Colonic mucosa (tissue), 4 donors: ENCODE measurements at regions not wholly inside any gene's neighbourhood (a gene's known extent, or its start where the extent isn't known, plus 50 kb on each side); places are given as distances from the start of the nearest gene placed in this dataset.

ENCODE experiments used
- DNase-seq: peaks from one replicate; pipeline ENCODE4 v3.0.0-alpha.2; 2020
- H3K27ac ChIP-seq: fragments of 200-600 bp; one replicate; pipeline ENCODE4 v1.8.0; 2021
- H3K27me3 ChIP-seq: fragments of 200-600 bp; one replicate; pipeline ENCODE4 v1.8.0; 2021
- H3K36me3 ChIP-seq: fragments of 200-600 bp; one replicate; pipeline ENCODE4 v1.8.0; 2021
- H3K4me1 ChIP-seq: fragments of 200-600 bp; one replicate; pipeline ENCODE4 v1.8.0; 2021; ENCODE audit warnings: mild to moderate bottlenecking
- H3K4me3 ChIP-seq: fragments of 200-600 bp; one replicate; pipeline ENCODE4 v1.8.0; 2021
- H3K9ac ChIP-seq, 2 donors: one replicate each; pipeline ENCODE4 v1.7.0; 2013; ENCODE audit warnings: control low read depth in 2 of 2, low read depth in 2 of 2, low read length in 2 of 2
- H3K9me3 ChIP-seq: fragments of 200-600 bp; one replicate; pipeline ENCODE4 v1.8.0; 2021
- intact Hi-C: fragments of 100-400 bp; cut with DNase I; formaldehyde crosslinking; loops from one replicate; pipeline ENCODE4 v1.14.1; 2022
- TF ChIP-seq, protein P1 (sequence below): fragments of 200-600 bp; IDR thresholded peaks from one replicate; pipeline ENCODE4 v1.8.0; 2022; ENCODE audit warnings: antibody characterized with exemption, mild to moderate bottlenecking
- donor health status: healthy.
- donor health status: DM: no; HTN: no; CAD: no.
- donor health status: DM: no; HTN: no; CAD: no.

DNA sequence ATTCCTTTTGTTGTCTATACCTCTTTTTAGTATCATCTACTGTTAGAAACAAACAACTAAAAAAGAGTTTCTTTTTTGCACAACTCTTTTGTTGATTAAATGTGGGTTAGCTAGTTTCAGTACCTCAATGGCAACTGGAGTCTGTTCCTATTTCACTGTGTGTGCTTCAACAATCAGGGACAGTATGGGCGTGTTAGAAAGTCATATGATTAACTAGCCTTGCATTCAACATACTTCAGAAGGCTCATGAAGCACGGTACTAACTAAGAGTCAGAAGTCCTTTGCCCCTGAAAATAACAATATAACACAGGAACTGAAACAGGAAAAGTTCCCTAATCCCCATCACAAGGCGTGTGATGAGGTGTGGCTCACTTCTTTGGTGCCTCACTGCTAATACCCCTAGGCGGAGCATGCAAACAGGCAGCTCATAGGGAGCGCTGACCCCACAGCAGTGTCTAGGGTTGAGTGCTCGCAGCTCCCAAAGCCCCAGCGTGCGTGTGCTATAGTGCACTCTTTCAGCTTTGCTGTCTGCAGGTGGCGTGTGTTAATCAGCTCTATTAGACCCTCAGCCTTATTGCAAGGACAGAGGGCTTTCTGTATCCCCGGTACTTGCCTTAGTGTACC is 203.1 kb upstream of the NDST3 start:
- no peaks in the 10 kb centered on the region for H3K4me1 ChIP-seq
- intact Hi-C loops, result no loop called here
- TF ChIP-seq, protein P1, sequence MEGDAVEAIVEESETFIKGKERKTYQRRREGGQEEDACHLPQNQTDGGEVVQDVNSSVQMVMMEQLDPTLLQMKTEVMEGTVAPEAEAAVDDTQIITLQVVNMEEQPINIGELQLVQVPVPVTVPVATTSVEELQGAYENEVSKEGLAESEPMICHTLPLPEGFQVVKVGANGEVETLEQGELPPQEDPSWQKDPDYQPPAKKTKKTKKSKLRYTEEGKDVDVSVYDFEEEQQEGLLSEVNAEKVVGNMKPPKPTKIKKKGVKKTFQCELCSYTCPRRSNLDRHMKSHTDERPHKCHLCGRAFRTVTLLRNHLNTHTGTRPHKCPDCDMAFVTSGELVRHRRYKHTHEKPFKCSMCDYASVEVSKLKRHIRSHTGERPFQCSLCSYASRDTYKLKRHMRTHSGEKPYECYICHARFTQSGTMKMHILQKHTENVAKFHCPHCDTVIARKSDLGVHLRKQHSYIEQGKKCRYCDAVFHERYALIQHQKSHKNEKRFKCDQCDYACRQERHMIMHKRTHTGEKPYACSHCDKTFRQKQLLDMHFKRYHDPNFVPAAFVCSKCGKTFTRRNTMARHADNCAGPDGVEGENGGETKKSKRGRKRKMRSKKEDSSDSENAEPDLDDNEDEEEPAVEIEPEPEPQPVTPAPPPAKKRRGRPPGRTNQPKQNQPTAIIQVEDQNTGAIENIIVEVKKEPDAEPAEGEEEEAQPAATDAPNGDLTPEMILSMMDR, result no peak
- no peak for DNase-seq
- no peaks in the 10 kb centered on the region for H3K36me3 ChIP-seq
- H3K27ac ChIP-seq, result no peak overlapping the region
- H3K9me3 ChIP-seq, result no peaks in the 10 kb centered on the region
- no peak overlapping the region for H3K9ac ChIP-seq
- no peaks in the 10 kb centered on the region for H3K27me3 ChIP-seq
- no peak overlapping the region for H3K4me3 ChIP-seq

DNA sequence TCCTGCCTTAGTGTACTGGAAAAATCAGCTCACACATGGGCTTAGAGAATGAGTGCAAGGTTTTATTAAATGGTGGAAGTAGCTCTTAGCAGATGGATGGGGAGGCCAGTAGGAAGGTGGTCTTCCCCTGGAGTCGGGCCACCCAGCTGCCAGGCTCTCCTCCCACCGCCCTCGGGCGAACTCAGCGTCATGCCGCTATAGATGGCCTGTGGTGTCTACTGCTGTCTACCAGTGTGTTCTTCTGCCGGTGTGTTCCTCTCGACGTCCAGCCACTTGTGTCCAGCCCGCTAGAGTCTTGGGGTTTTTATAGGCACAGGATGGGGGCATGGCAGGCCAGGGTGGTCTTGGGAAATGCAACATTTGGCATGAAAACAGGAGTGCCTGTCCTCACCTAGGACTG is 198.7 kb upstream of the NDST3 start:
- H3K36me3 ChIP-seq, result no peaks in the 10 kb centered on the region
- H3K9me3 ChIP-seq, result no peaks in the 10 kb centered on the region
- H3K9ac ChIP-seq, result no peak overlapping the region
- TF ChIP-seq, protein P1, result no peak
- no peaks in the 10 kb centered on the region for H3K27me3 ChIP-seq
- DNase-seq, result no peak
- intact Hi-C loops, result no loop called here
- no peak overlapping the region for H3K4me3 ChIP-seq
- no peak overlapping the region for H3K27ac ChIP-seq
- H3K4me1 ChIP-seq, result no peaks in the 10 kb centered on the region

DNA sequence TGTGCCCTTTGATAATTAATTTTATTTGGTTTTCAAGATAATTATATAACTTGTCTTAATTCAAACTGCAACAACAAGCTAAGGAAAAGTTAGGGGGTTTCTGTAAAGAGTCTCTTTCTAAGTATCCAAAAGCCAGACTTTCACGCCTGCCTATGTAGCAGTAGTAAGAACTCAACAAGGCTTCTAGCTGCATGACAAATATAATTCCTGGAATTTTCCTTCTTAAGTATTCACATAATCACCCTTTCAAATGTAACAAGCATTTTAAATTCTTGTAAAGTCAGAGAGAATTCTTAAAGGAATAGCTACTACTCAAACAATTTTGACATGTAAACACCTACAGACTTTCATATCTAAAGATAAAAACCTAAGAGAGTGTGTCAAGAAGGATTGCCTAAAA is 189.7 kb upstream of the NDST3 start:
- DNase-seq, result no peak
- Histone ChIP-seq H3K4me3 (no peak overlapping the region), H3K27me3 (no peaks in the 10 kb centered on the region), H3K9ac (no peak overlapping the region), H3K9me3 (no peaks in the 10 kb centered on the region), H3K36me3 (no peaks in the 10 kb centered on the region), H3K4me1 (no peaks in the 10 kb centered on the region), H3K27ac (no peak overlapping the region)
- TF ChIP-seq, protein P1, result no peak
- intact Hi-C loops, result no loop called here

DNA sequence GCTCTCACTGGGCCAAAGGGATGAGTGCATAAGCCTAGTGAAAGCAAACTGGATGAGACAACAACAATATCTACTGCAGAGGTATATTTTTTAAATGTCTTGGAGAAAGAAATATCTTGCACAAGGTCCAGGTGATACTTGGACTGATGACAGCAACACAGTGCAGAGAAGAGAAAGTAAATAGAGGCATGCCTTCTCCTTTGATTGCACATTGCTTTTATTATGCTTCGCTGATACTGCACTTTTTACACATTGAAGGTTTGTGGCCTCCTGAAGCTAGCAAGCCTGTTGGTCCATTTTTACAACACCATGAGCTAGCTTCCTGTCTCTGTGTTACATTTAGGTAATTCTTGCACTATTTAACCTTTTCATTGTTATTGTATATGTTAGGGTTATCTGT is 189.0 kb upstream of the NDST3 start:
- no peak for DNase-seq
- no peaks in the 10 kb centered on the region for H3K36me3 ChIP-seq
- TF ChIP-seq, protein P1, result no peak
- H3K4me3 ChIP-seq, result no peak overlapping the region
- intact Hi-C loops, result no loop called here
- no peaks in the 10 kb centered on the region for H3K4me1 ChIP-seq
- H3K27me3 ChIP-seq, result no peaks in the 10 kb centered on the region
- H3K9ac ChIP-seq, result no peak overlapping the region
- H3K27ac ChIP-seq, result no peak overlapping the region
- no peaks in the 10 kb centered on the region for H3K9me3 ChIP-seq

DNA sequence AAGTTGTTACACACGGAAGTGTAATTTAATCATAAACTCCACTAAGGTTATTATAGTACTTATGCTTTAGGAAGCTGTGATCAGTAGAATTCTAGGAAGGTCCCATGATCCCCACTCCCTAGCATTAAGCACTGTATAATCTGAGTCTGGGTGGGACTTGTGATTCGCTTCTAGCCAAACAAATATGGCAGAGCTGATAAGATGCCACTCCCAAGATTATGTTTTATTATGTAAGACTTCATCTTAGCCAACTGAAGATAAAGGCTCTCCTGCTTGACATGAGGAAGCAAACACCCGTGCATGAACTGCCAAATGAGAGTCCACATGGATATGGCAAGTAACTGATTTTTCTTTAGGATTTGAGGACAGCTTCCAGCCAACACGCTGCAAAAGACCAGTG is 186.4 kb upstream of the NDST3 start:
- Histone ChIP-seq H3K36me3 (no peaks in the 10 kb centered on the region), H3K27ac (no peak overlapping the region), H3K4me1 (no peaks in the 10 kb centered on the region), H3K9ac (no peak overlapping the region), H3K27me3 (no peaks in the 10 kb centered on the region), H3K4me3 (no peak overlapping the region), H3K9me3 (no peaks in the 10 kb centered on the region)
- TF ChIP-seq, protein P1, result no peak
- peak; percentile 36 for DNase-seq
- intact Hi-C loops, result no loop called here
